ENCODE measurements at regions not wholly inside any gene's neighbourhood (a gene's known extent, or its start where the extent isn't known, plus 50 kb on each side); places are given as distances from the start of the nearest gene placed in this dataset.
"Not testable (repeated sequence)": the region's sequence is repeated elsewhere in the genome, so short reads cannot be mapped to it uniquely, and the experiment has no call there.

GRCh38 chr6:120432840-120433239, 901.4 kb downstream of the TBC1D32 start:
- not testable (repeated sequence) for TF ChIP-seq CTCF, POLR2A (IDR thresholded peaks at IDR 0.05)

Measured in uterus (tissue), 2 donors.